Muscle of leg (tissue), 3 donors: ENCODE measurements at regions not wholly inside any gene's neighbourhood (a gene's known extent, or its start where the extent isn't known, plus 50 kb on each side); places are given as distances from the start of the nearest gene placed in this dataset.

Experiments used
- DNase-seq: peaks from one replicate; pipeline ENCODE4 v3.0.0; 2013
- H3K27ac ChIP-seq: one replicate; pipeline ENCODE4 v1.5.1; 2013; ENCODE audit warnings: mild to moderate bottlenecking, low read length, control low read depth
- H3K27me3 ChIP-seq: one replicate; pipeline ENCODE4 v1.6.1; 2013; ENCODE audit warnings: low read length; ENCODE audit not compliant: control insufficient read depth, insufficient read depth
- H3K36me3 ChIP-seq: one replicate; pipeline ENCODE4 v1.6.1; 2013; ENCODE audit warnings: low read length; ENCODE audit not compliant: control insufficient read depth, insufficient read depth
- H3K4me1 ChIP-seq: one replicate; pipeline ENCODE4 v1.6.1; 2013; ENCODE audit warnings: low read length; ENCODE audit not compliant: control insufficient read depth, insufficient read depth
- H3K4me3 ChIP-seq: one replicate; pipeline ENCODE4 v1.5.1; 2013; ENCODE audit warnings: low read length, control low read depth
- H3K9me3 ChIP-seq: replicated peaks from 2 replicates; pipeline ENCODE4 v1.6.1; 2013; ENCODE audit warnings: low read depth, low read length; ENCODE audit not compliant: control insufficient read depth
- WGBS: methylation state at CpG from one replicate; pipeline ENCODE4 v1.1.5; 2013; ENCODE audit warnings: missing lambda C conversion rate; ENCODE audit not compliant: insufficient coverage; 5-methylcytosine and 5-hydroxymethylcytosine counted together

DNA sequence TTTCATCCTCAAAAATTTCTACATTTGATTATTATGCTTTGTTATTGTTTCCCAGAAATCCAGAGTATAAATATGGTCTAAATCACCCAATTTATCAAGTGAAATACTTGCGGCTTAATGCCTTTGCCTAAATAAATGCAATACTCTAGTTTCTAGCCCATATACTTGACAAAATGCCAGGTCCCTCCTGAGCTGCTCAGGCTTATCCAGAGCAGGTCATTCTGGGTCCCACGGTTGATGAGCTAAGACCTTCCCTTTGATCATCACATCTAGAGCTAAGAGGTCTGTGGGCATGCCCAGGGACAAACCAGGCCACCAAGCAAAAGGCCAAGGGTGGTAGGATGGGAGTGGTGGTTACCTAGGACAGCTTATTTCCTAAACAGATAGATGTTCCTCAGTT, 180.1 kb downstream of the SMIM20 start:
- H3K27me3 ChIP-seq: no peaks in the 10 kb centered on the region
- H3K36me3 ChIP-seq: no peaks in the 10 kb centered on the region
- H3K9me3 ChIP-seq: peaks cover 9% of the 10 kb centered on the region
- WGBS: 71% methylated on average over 1 of the region's 2 CpGs
- no peak overlapping the region for H3K4me3 ChIP-seq
- DNase-seq: no peak
- H3K27ac ChIP-seq: no peak overlapping the region
- no peaks in the 10 kb centered on the region for H3K4me1 ChIP-seq

- no CpG with 5 or more reads among the region's 1 CpG for WGBS
- no peak for DNase-seq
- H3K27me3 ChIP-seq: no peaks in the 10 kb centered on the region
- no peaks in the 10 kb centered on the region for H3K36me3 ChIP-seq
- no peak overlapping the region for H3K4me3 ChIP-seq
- H3K27ac ChIP-seq: no peak overlapping the region
- H3K9me3 ChIP-seq: peaks cover 9% of the 10 kb centered on the region
- H3K4me1 ChIP-seq: no peaks in the 10 kb centered on the region
Measured at GRCh38 chr4:26094911-26095310, 180.9 kb downstream of the SMIM20 start.

GRCh38 chr4:26099967-26100366, 185.9 kb downstream of the SMIM20 start:
- Histone ChIP-seq H3K36me3 (no peaks in the 10 kb centered on the region), H3K27ac (no peak overlapping the region), H3K4me3 (no peak overlapping the region), H3K27me3 (no peaks in the 10 kb centered on the region), H3K4me1 (no peaks in the 10 kb centered on the region), H3K9me3 (peaks cover 3% of the 10 kb centered on the region)
- no peak for DNase-seq

DNA sequence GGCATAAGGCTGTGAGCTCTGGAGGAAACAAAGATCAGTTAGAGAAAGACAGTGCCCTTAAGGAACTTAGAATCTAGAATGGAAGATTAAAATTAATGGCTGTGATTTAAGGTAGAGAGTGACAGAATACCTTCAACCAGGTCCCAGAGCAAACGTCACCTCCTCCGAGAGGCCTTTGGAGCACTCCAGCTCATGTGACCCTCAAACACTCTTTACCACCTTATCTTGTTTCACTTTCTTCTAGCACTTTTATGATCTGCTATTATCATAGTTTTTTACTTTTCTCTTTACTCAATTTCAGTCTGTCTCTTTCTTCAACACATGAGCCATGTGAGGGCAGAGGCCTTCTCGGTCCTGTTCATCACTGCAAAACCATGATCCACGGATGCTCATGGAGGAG, 187.0 kb downstream of the SMIM20 start:
- DNase-seq: no peak

DNA sequence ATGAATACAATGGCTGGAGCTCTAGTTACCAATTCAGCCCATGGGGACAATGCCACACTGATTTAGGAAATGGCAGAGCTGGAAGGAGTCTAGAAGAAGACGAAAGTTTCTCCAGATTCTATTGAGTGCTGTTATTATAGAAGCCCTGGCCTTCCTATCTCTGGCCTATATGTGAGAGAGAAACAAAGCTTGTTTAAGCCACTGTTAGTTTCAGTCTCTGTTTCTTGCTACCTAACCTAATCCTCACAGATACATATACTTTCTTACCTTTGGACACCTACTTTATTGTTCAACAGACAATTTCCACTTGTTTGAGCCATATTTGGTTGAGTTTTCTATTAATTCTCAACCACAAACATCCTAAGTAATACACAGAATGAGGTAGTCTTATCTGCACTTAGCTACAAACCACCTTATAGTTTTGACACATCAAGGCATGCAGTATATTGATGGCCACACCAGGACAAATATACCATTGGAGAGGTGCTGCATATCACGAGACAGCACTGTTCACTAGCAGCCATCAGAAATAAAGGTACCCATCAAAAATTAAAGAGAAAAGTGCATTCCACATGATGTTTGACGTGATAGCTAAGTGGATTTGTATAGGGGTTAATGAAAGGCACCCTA, 190.2 kb downstream of the SMIM20 start:
- Histone ChIP-seq H3K4me1 (peaks cover 4% of the 10 kb centered on the region), H3K4me3 (no peak overlapping the region), H3K27me3 (no peaks in the 10 kb centered on the region), H3K9me3 (no peaks in the 10 kb centered on the region), H3K27ac (no peak overlapping the region), H3K36me3 (no peaks in the 10 kb centered on the region)
- no CpG with 5 or more reads among the region's 3 CpGs for WGBS
- DNase-seq: no peak

More for the DNA sequence above, 187.0 kb downstream of the SMIM20 start:
- H3K27me3 ChIP-seq: no peaks in the 10 kb centered on the region
- H3K4me1 ChIP-seq: no peaks in the 10 kb centered on the region
- no peaks in the 10 kb centered on the region for H3K36me3 ChIP-seq
- H3K4me3 ChIP-seq: no peak overlapping the region
- peaks cover 3% of the 10 kb centered on the region for H3K9me3 ChIP-seq
- WGBS: 100% methylated on average over 1 of the region's 4 CpGs
- no peak overlapping the region for H3K27ac ChIP-seq

DNA sequence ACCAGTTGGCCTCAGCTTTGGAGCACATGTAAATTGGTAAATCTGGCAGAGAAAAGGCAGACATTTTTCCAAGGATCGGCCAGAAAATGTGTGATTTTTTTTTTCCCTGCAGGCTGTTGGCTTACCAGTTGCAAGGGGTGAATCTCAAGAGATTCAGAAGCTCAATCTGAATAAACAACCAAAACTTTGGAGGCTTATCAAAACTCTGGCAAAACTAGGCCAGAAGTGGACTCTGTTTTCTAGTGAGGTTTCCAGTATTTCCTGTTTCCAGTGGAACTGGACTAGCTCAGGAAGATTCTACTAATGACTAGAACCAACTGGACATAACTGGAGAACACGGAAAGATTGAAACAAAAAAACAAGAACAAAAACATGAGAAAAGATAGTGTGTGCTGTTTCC, 191.3 kb downstream of the SMIM20 start:
- Histone ChIP-seq H3K36me3 (no peaks in the 10 kb centered on the region), H3K4me1 (peaks cover 4% of the 10 kb centered on the region), H3K27me3 (no peaks in the 10 kb centered on the region), H3K9me3 (no peaks in the 10 kb centered on the region), H3K4me3 (no peak overlapping the region), H3K27ac (no peak overlapping the region)
- no CpG with 5 or more reads among the region's 2 CpGs for WGBS
- peak; percentile 37 for DNase-seq

DNA sequence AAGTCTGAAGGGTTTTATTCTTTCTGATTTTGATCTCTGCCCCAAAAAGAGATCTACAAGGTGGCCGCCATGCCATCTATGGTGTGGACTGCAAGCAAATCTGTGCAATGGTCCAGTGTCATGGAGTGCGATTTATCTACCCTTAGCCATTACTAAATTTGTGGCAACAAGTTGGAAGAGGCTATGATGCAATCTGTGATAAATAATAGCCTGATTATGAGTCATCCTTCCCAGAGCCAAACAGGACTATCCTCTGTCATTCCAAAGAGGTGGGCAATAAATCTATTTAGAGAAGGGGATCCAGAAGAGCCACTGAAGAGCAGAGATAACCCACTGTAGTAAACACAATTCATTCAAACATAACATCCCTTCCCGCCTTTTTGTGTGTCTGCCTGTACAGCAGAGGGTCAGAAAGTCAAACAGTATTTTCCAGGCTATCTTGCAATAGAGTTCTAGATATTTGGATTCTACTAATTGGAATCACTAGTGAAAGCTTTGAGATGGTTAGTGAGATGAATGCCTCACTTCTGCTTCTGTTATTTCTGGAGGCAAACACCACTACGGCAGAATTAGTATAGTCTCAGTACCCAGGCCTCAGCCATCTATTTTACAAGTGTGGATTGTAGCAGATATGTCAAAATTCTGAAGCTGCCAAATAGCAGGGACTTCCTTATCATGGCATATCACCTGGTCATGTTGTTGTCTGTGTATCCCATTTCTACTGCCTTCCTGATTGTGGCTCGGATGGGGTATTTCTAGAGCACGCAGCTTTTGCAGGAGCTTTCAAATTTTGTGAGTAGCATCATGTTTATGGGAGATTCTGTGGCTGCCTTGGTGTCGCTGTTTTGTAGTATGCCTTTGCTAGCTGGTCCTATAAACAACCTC, 192.0 kb downstream of the SMIM20 start:
- H3K27me3 ChIP-seq: no peaks in the 10 kb centered on the region
- H3K9me3 ChIP-seq: no peaks in the 10 kb centered on the region
- WGBS: no CpG with 5 or more reads among the region's 7 CpGs
- no peak overlapping the region for H3K27ac ChIP-seq
- H3K36me3 ChIP-seq: no peaks in the 10 kb centered on the region
- H3K4me1 ChIP-seq: peaks cover 4% of the 10 kb centered on the region
- DNase-seq: peak; percentile 40
- no peak overlapping the region for H3K4me3 ChIP-seq

GRCh38 chr4:26106776-26107175, 192.8 kb downstream of the SMIM20 start:
- H3K27me3 ChIP-seq: no peaks in the 10 kb centered on the region
- H3K9me3 ChIP-seq: no peaks in the 10 kb centered on the region
- H3K36me3 ChIP-seq: no peaks in the 10 kb centered on the region

DNA sequence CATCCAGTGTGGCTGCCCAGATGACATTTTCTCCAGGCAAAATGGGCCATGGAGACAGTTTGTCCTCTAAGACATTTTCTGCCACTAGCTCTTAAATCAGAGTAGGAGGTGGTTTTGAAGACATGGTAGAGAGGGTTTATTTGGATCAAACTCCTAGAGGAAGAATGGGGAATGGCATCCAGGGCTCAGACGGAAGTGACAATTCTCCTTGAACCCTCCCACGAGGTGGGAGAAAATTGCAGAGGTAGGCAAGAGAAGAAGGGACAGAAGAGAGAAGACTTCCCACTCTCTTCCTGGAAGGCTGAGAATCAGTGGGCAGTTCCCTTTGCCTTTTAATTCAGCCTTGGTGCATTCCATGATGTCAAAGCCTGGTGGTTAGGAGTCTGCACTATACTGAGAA, 194.0 kb downstream of the SMIM20 start:
- Histone ChIP-seq H3K4me3 (no peak overlapping the region), H3K27ac (no peak overlapping the region), H3K36me3 (no peaks in the 10 kb centered on the region), H3K27me3 (no peaks in the 10 kb centered on the region), H3K4me1 (peaks cover 4% of the 10 kb centered on the region), H3K9me3 (peaks cover 2% of the 10 kb centered on the region)
- DNase-seq: peak; percentile 20
- WGBS: 80% methylated on average over 1 of the region's 2 CpGs

More at GRCh38 chr4:26106776-26107175, 192.8 kb downstream of the SMIM20 start:
- Histone ChIP-seq H3K4me1 (peaks cover 4% of the 10 kb centered on the region), H3K4me3 (no peak overlapping the region), H3K27ac (no peak overlapping the region)
- peak; percentile 81 for DNase-seq

DNA sequence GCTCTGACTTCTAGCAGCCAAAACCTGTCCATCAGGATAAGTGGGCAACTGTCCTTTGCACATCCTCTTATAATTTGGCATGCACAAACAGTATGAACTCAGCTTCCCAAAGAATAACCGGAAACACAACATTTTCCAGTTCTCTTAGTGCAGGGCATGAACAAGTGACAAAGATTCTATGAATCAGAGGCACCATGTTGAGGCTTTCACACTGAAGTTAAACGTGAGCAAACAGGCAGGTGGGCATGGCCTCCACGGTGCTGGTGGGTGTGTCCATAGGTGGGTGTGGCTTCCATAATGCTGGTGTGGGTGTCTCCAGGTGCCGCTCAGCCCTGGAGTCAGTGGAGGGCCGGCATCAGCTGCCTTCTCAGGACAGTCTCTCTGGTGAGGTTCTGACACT, 196.5 kb downstream of the SMIM20 start:
- peaks cover 9% of the 10 kb centered on the region for H3K9me3 ChIP-seq
- WGBS: 55% methylated on average over 3 of the region's 5 CpGs
- H3K27me3 ChIP-seq: no peaks in the 10 kb centered on the region
- no peak overlapping the region for H3K4me3 ChIP-seq
- H3K27ac ChIP-seq: no peak overlapping the region
- no peaks in the 10 kb centered on the region for H3K36me3 ChIP-seq
- H3K4me1 ChIP-seq: peaks cover 4% of the 10 kb centered on the region
- DNase-seq: no peak
